ENCODE measurements at regions not wholly inside any gene's neighbourhood (a gene's known extent, or its start where the extent isn't known, plus 50 kb on each side); places are given as distances from the start of the nearest gene placed in this dataset.
A peak's percentile ranks its signal among the peaks of the same experiment; 100 is the strongest.
"Not testable (repeated sequence)": the region's sequence is repeated elsewhere in the genome, so short reads cannot be mapped to it uniquely, and the experiment has no call there.

- Histone ChIP-seq H3K4me1 (ENCODE audit: control insufficient read depth, insufficient read depth, low read length) (no peaks in the 10 kb centered on the region), H3K27ac (ENCODE audit: low read depth, low read length) (no peak overlapping the region), H3K36me3 (ENCODE audit: control insufficient read depth, insufficient read depth, low read length) (no peaks in the 10 kb centered on the region), H3K9me3 (ENCODE audit: control insufficient read depth, insufficient read depth, low read depth, low read length) (no peaks in the 10 kb centered on the region), H3K4me3 (ENCODE audit: low read depth, low read length) (no peak overlapping the region), H3K27me3 (ENCODE audit: control insufficient read depth, insufficient read depth, low read length) (no peaks in the 10 kb centered on the region), H3K9ac (ENCODE audit: low read length) (no peak overlapping the region)
Measured at GRCh38 chr7:145143685-145144084, 307.8 kb upstream of the TPK1 start.

GRCh38 chr7:145134377-145134776 lies 298.5 kb upstream of the TPK1 start:
- Histone ChIP-seq H3K36me3 (ENCODE audit: control insufficient read depth, insufficient read depth, low read length) (no peaks in the 10 kb centered on the region), H3K4me1 (ENCODE audit: control insufficient read depth, insufficient read depth, low read length) (no peaks in the 10 kb centered on the region), H3K4me3 (ENCODE audit: low read depth, low read length) (no peak overlapping the region)

GRCh38 chr7:145123502-145123901 lies 287.6 kb upstream of the TPK1 start:
- Histone ChIP-seq H3K36me3 (ENCODE audit: control insufficient read depth, insufficient read depth, low read length) (no peaks in the 10 kb centered on the region), H3K4me1 (ENCODE audit: control insufficient read depth, insufficient read depth, low read length) (no peaks in the 10 kb centered on the region), H3K27me3 (ENCODE audit: control insufficient read depth, insufficient read depth, low read length) (no peaks in the 10 kb centered on the region), H3K27ac (ENCODE audit: low read depth, low read length) (no peak overlapping the region), H3K9ac (ENCODE audit: low read length) (no peak overlapping the region), H3K4me3 (ENCODE audit: low read depth, low read length) (no peak overlapping the region), H3K9me3 (ENCODE audit: control insufficient read depth, insufficient read depth, low read depth, low read length) (no peaks in the 10 kb centered on the region)

More at GRCh38 chr7:145134377-145134776, 298.5 kb upstream of the TPK1 start:
- no peaks in the 10 kb centered on the region for H3K9me3 ChIP-seq (ENCODE audit: control insufficient read depth, insufficient read depth, low read depth, low read length)
- H3K9ac ChIP-seq (ENCODE audit: low read length) = no peak overlapping the region
- H3K27ac ChIP-seq (ENCODE audit: low read depth, low read length) = no peak overlapping the region
- no peaks in the 10 kb centered on the region for H3K27me3 ChIP-seq (ENCODE audit: control insufficient read depth, insufficient read depth, low read length)

DNA sequence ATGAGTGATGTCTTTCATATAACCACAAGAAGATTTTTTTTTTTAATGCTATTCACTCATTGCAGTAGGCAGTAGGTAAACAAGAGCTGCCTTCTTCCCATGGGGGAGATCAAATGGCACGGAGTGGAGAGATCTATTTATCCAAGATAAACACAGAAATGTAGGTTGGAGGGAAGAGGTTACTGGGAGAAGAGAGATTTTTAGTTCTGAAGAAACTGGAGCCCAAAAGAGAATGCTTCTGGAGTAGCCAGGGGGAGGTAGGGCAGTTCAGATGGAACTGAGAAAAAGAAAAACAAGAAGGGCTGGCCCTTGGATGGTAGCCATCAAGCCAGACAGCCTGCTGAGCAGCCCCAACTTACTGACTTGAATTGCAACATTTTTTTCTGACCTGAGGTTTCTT lies 270.1 kb upstream of the TPK1 start:
- no peaks in the 10 kb centered on the region for H3K27me3 ChIP-seq (ENCODE audit: control insufficient read depth, insufficient read depth, low read length)
- H3K4me3 ChIP-seq (ENCODE audit: low read depth, low read length) = no peak overlapping the region
- H3K27ac ChIP-seq (ENCODE audit: low read depth, low read length) = no peak overlapping the region
- no peaks in the 10 kb centered on the region; the same call in 1 of the 2 replicates for H3K9me3 ChIP-seq (ENCODE audit: control insufficient read depth, insufficient read depth, low read depth, low read length)
- H3K4me1 ChIP-seq (ENCODE audit: control insufficient read depth, insufficient read depth, low read length) = peaks cover 4% of the 10 kb centered on the region; the same call in 1 of the 2 replicates
- no peak overlapping the region for H3K9ac ChIP-seq (ENCODE audit: low read length)
- H3K36me3 ChIP-seq (ENCODE audit: control insufficient read depth, insufficient read depth, low read length) = no peaks in the 10 kb centered on the region

GRCh38 chr7:145105561-145105960 lies 269.7 kb upstream of the TPK1 start:
- no peaks in the 10 kb centered on the region for H3K36me3 ChIP-seq (ENCODE audit: control insufficient read depth, insufficient read depth, low read length)
- H3K4me1 ChIP-seq (ENCODE audit: control insufficient read depth, insufficient read depth, low read length) = peaks cover 4% of the 10 kb centered on the region; the same call in 1 of the 2 replicates
- H3K27ac ChIP-seq (ENCODE audit: low read depth, low read length) = no peak overlapping the region
- no peak overlapping the region for H3K4me3 ChIP-seq (ENCODE audit: low read depth, low read length)
- H3K27me3 ChIP-seq (ENCODE audit: control insufficient read depth, insufficient read depth, low read length) = no peaks in the 10 kb centered on the region
- H3K9me3 ChIP-seq (ENCODE audit: control insufficient read depth, insufficient read depth, low read depth, low read length) = no peaks in the 10 kb centered on the region; the same call in 1 of the 2 replicates
- no peak overlapping the region for H3K9ac ChIP-seq (ENCODE audit: low read length)

DNA sequence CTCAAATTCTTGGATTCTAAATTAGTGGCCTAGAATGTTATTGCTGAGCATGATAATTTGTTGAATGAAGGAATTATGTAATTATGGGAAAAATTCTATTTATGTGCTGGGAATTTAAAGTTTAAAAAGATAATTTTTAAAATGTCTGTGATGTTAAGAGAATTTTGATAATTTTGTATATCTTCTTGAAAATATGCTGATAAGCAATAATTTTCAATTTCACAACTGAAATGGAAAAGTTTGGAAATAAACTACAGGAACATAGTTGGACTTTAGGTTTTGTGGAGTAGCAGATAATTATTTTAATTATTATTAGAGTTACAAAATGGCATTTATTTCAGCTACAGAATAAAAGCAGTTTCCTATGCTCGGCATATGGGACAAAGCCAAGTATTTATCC lies 268.5 kb upstream of the TPK1 start:
- H3K36me3 ChIP-seq (ENCODE audit: control insufficient read depth, insufficient read depth, low read length) = no peaks in the 10 kb centered on the region
- H3K9ac ChIP-seq (ENCODE audit: low read length) = no peak overlapping the region
- no peak overlapping the region for H3K4me3 ChIP-seq (ENCODE audit: low read depth, low read length)
- H3K4me1 ChIP-seq (ENCODE audit: control insufficient read depth, insufficient read depth, low read length) = peaks cover 4% of the 10 kb centered on the region; the same call in 1 of the 2 replicates
- H3K27me3 ChIP-seq (ENCODE audit: control insufficient read depth, insufficient read depth, low read length) = no peaks in the 10 kb centered on the region
- no peak overlapping the region for H3K27ac ChIP-seq (ENCODE audit: low read depth, low read length)
- H3K9me3 ChIP-seq (ENCODE audit: control insufficient read depth, insufficient read depth, low read depth, low read length) = no peaks in the 10 kb centered on the region

- H3K4me3 ChIP-seq (ENCODE audit: low read depth, low read length); H3K36me3 ChIP-seq (ENCODE audit: control insufficient read depth, insufficient read depth, low read length); H3K4me1 ChIP-seq (ENCODE audit: control insufficient read depth, insufficient read depth, low read length); H3K27me3 ChIP-seq (ENCODE audit: control insufficient read depth, insufficient read depth, low read length); H3K27ac ChIP-seq (ENCODE audit: low read depth, low read length); H3K9ac ChIP-seq (ENCODE audit: low read length); H3K9me3 ChIP-seq (ENCODE audit: control insufficient read depth, insufficient read depth, low read depth, low read length): not testable (repeated sequence)
Measured at GRCh38 chr7:145102199-145102598, 266.3 kb upstream of the TPK1 start.

- Histone ChIP-seq H3K27me3 (ENCODE audit: control insufficient read depth, insufficient read depth, low read length) (no peaks in the 10 kb centered on the region), H3K36me3 (ENCODE audit: control insufficient read depth, insufficient read depth, low read length) (no peaks in the 10 kb centered on the region), H3K27ac (ENCODE audit: low read depth, low read length) (no peak overlapping the region), H3K9ac (ENCODE audit: low read length) (no peak overlapping the region), H3K9me3 (ENCODE audit: control insufficient read depth, insufficient read depth, low read depth, low read length) (no peaks in the 10 kb centered on the region), H3K4me1 (ENCODE audit: control insufficient read depth, insufficient read depth, low read length) (no peaks in the 10 kb centered on the region), H3K4me3 (ENCODE audit: low read depth, low read length) (no peak overlapping the region)
Measured at GRCh38 chr7:145092766-145093165, 256.9 kb upstream of the TPK1 start.

GRCh38 chr7:145088111-145088745 lies 252.4 kb upstream of the TPK1 start:
- Histone ChIP-seq H3K4me3 (ENCODE audit: low read depth, low read length) (no peak overlapping the region), H3K4me1 (ENCODE audit: control insufficient read depth, insufficient read depth, low read length) (peaks cover 6% of the 10 kb centered on the region; the same call in 1 of the 2 replicates), H3K27ac (ENCODE audit: low read depth, low read length) (no peak overlapping the region), H3K36me3 (ENCODE audit: control insufficient read depth, insufficient read depth, low read length) (no peaks in the 10 kb centered on the region), H3K27me3 (ENCODE audit: control insufficient read depth, insufficient read depth, low read length) (no peaks in the 10 kb centered on the region), H3K9ac (ENCODE audit: low read length) (no peak overlapping the region), H3K9me3 (ENCODE audit: control insufficient read depth, insufficient read depth, low read depth, low read length) (peaks cover 10% of the 10 kb centered on the region)

DNA sequence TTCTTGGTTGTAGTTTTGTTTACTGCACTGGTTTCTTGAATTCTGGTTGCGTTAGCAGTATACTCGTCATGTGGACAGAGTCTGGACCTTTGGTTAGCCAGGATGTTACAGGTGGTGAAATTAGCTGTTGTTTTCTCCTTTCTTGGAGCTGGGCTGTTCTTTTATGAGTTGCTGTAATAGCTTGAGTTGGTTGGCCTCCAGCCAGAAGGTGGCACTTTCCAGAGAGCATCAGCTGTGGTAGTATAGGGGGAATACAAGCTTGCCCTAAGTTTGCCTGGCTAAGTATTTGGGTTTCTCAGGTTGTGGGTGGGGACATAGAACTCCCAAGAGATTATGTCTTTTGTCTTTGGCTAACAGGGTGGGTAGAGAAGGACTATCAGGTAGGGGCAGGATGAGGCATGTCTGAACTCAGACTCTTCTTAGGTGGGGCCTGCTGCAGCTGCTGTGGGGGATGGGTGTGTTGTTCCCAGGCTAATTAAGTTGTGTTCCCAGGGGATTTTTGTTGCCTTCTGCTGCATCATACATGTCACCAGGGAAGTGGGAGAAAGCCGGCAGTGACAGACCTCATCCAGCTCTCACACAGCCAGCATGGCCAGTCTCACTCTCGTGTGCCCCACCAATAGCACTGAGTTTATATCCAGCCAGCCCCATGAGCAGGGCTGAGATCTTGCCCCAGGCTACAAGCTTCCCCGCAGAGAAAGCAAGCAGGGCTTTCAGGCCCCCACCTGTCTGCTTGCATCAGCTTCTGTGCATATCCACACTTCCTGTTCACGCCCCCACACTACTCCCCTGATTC lies 246.7 kb upstream of the TPK1 start:
- Histone ChIP-seq H3K27ac (ENCODE audit: low read depth, low read length) (peak overlapping the region; percentile 74; the same call in 1 of the 2 replicates), H3K4me1 (ENCODE audit: control insufficient read depth, insufficient read depth, low read length) (peaks cover 17% of the 10 kb centered on the region), H3K27me3 (ENCODE audit: control insufficient read depth, insufficient read depth, low read length) (no peaks in the 10 kb centered on the region), H3K4me3 (ENCODE audit: low read depth, low read length) (peak overlapping the region; percentile 22; the same call in 1 of the 2 replicates), H3K36me3 (ENCODE audit: control insufficient read depth, insufficient read depth, low read length) (no peaks in the 10 kb centered on the region), H3K9ac (ENCODE audit: low read length) (peak overlapping the region; percentile 60), H3K9me3 (ENCODE audit: control insufficient read depth, insufficient read depth, low read depth, low read length) (peaks cover 10% of the 10 kb centered on the region)

GRCh38 chr7:145065473-145065872 lies 229.6 kb upstream of the TPK1 start:
- H3K4me1 ChIP-seq (ENCODE audit: control insufficient read depth, insufficient read depth, low read length) = no peaks in the 10 kb centered on the region
- no peaks in the 10 kb centered on the region for H3K27me3 ChIP-seq (ENCODE audit: control insufficient read depth, insufficient read depth, low read length)
- no peak overlapping the region for H3K27ac ChIP-seq (ENCODE audit: low read depth, low read length)
- no peaks in the 10 kb centered on the region for H3K9me3 ChIP-seq (ENCODE audit: control insufficient read depth, insufficient read depth, low read depth, low read length)
- H3K9ac ChIP-seq (ENCODE audit: low read length) = no peak overlapping the region
- no peaks in the 10 kb centered on the region for H3K36me3 ChIP-seq (ENCODE audit: control insufficient read depth, insufficient read depth, low read length)
- no peak overlapping the region for H3K4me3 ChIP-seq (ENCODE audit: low read depth, low read length)

Data from HUES6 (cell line).